Aorta (tissue), 5 donors: ENCODE measurements at regions not wholly inside any gene's neighbourhood (a gene's known extent, or its start where the extent isn't known, plus 50 kb on each side); places are given as distances from the start of the nearest gene placed in this dataset.
"Not testable (repeated sequence)": the region's sequence is repeated elsewhere in the genome, so short reads cannot be mapped to it uniquely, and the experiment has no call there.

Experiments
- ATAC-seq: fragments of 200-7000 bp; cut with Tn5 transposase; one replicate; pipeline ENCODE4 v1.9.1; 2022; ENCODE audit warnings: moderate library complexity; ENCODE audit not compliant: low FRiP score
- DNase-seq, 2 donors: peaks; one replicate each; pipeline ENCODE4 v3.0.0-alpha.2; 2020
- H3K27ac ChIP-seq, 2 donors: one replicate each; pipeline ENCODE4 v1.5.1; 2013; ENCODE audit warnings: low read length in 2 of 2, mild to moderate bottlenecking in 2 of 2, moderate library complexity in 2 of 2, control low read depth in 1 of 2, inconsistent platforms in 1 of 2, low read depth in 1 of 2
- H3K27me3 ChIP-seq, 2 donors: one replicate each; pipeline ENCODE4 v1.6.1; 2013; ENCODE audit warnings: control low read depth in 1 of 2, low read length in 1 of 2, mild to moderate bottlenecking in 1 of 2, moderate library complexity in 1 of 2; ENCODE audit not compliant: insufficient read depth in 2 of 2, control insufficient read depth in 1 of 2
- H3K36me3 ChIP-seq, 2 donors: one replicate each; pipeline ENCODE4 v1.6.1; 2013; ENCODE audit warnings: control low read depth in 1 of 2, low read length in 1 of 2, mild to moderate bottlenecking in 1 of 2; ENCODE audit not compliant: insufficient read depth in 2 of 2, control insufficient read depth in 1 of 2
- H3K4me1 ChIP-seq, 2 donors: one replicate each; pipeline ENCODE4 v1.6.1; 2013; ENCODE audit warnings: low read length in 2 of 2, control low read depth in 1 of 2, mild to moderate bottlenecking in 1 of 2, moderate library complexity in 1 of 2; ENCODE audit not compliant: insufficient read depth in 2 of 2, control insufficient read depth in 1 of 2
- H3K4me3 ChIP-seq, 2 donors: one replicate each; pipeline ENCODE4 v1.5.1; 2013; ENCODE audit warnings: low read length in 2 of 2, control low read depth in 1 of 2, mild to moderate bottlenecking in 1 of 2
- H3K9me3 ChIP-seq: one replicate; pipeline ENCODE4 v1.6.1; 2013; ENCODE audit warnings: mild to moderate bottlenecking, low read length; ENCODE audit not compliant: control insufficient read depth
- WGBS, 2 donors: extraction: QIAGEN DNeasy Blood & Tissue Kit; methylation state at CpG; one replicate each; pipeline ENCODE4 v1.1.7; 2013; 5-methylcytosine and 5-hydroxymethylcytosine counted together
- intact Hi-C, 2 donors: fragments of 100-400 bp; cut with DNase I; formaldehyde crosslinking; loops; one replicate each; pipeline versions ENCODE4 v1.14.2 to v1.15.0; 2022
- donor health status: healthy with polysubstance abuse.
- donor health status: Bipolar disorder and iron deficiency.
- donor health status: DM: no; HTN: no; CAD: no.
- donor health status: DM: no; HTN: no; CAD: no.
- donor health status: DM: yes; HTN: yes; CAD: no.

GRCh38 chr13:81148822-81149221 lies 807.9 kb upstream of the SPRY2 start:
- no peaks in the 10 kb centered on the region for H3K4me1 ChIP-seq
- no peak overlapping the region for H3K4me3 ChIP-seq
- no peaks in the 10 kb centered on the region for H3K36me3 ChIP-seq
- intact Hi-C loops = no loop called here
- H3K27me3 ChIP-seq = no peaks in the 10 kb centered on the region
- DNase-seq (no peak), ATAC-seq (no peak)
- no peaks in the 10 kb centered on the region for H3K9me3 ChIP-seq
- H3K27ac ChIP-seq = no peak overlapping the region
- 45 to 65% methylated on average over 2 of the region's 2 CpGs for WGBS, 2 donors

GRCh38 chr13:81146576-81146975 lies 805.6 kb upstream of the SPRY2 start:
- H3K27me3 ChIP-seq, H3K4me1 ChIP-seq, DNase-seq, intact Hi-C loops, ATAC-seq, H3K27ac ChIP-seq, H3K36me3 ChIP-seq, H3K4me3 ChIP-seq, H3K9me3 ChIP-seq: not testable (repeated sequence)
- 92 to 93% methylated on average over 12 of the region's 12 CpGs for WGBS, 2 donors

- 74 to 78% methylated on average over 5 of the region's 5 CpGs for WGBS, 2 donors
- intact Hi-C loops = no loop called here
- Histone ChIP-seq H3K27ac (no peak overlapping the region), H3K9me3 (peaks cover 1% of the 10 kb centered on the region), H3K27me3 (no peaks in the 10 kb centered on the region), H3K4me1 (no peaks in the 10 kb centered on the region), H3K4me3 (no peak overlapping the region), H3K36me3 (no peaks in the 10 kb centered on the region)
- no peak for ATAC-seq
- no peak for DNase-seq
Observed at GRCh38 chr13:81142306-81142999, 801.5 kb upstream of the SPRY2 start.

GRCh38 chr13:81140675-81141074 lies 799.7 kb upstream of the SPRY2 start:
- intact Hi-C loops = no loop called here
- 58 to 62% methylated on average over 3 of the region's 3 CpGs for WGBS, 2 donors
- H3K27me3 ChIP-seq = no peaks in the 10 kb centered on the region
- DNase-seq (no peak), ATAC-seq (no peak)
- H3K4me3 ChIP-seq = no peak overlapping the region
- H3K36me3 ChIP-seq = no peaks in the 10 kb centered on the region
- H3K9me3 ChIP-seq = peaks cover 1% of the 10 kb centered on the region
- H3K4me1 ChIP-seq = no peaks in the 10 kb centered on the region
- H3K27ac ChIP-seq = no peak overlapping the region

- H3K9me3 ChIP-seq = peaks cover 1% of the 10 kb centered on the region
- DNase-seq (no peak), ATAC-seq (no peak)
- 48 to 59% methylated on average over 4 of the region's 4 CpGs for WGBS, 2 donors
- no peak overlapping the region for H3K27ac ChIP-seq
- no peaks in the 10 kb centered on the region for H3K36me3 ChIP-seq
- H3K4me3 ChIP-seq = no peak overlapping the region
- H3K27me3 ChIP-seq = no peaks in the 10 kb centered on the region
- intact Hi-C loops = no loop called here
- H3K4me1 ChIP-seq = no peaks in the 10 kb centered on the region
Observed at GRCh38 chr13:81139987-81140386, 799.1 kb upstream of the SPRY2 start.

GRCh38 chr13:81138353-81138980 lies 797.5 kb upstream of the SPRY2 start:
- no peak overlapping the region for H3K27ac ChIP-seq
- WGBS, 2 donors = 74 to 81% methylated on average over 8 of the region's 8 CpGs
- no peaks in the 10 kb centered on the region for H3K4me1 ChIP-seq
- no peak overlapping the region for H3K4me3 ChIP-seq
- H3K36me3 ChIP-seq = no peaks in the 10 kb centered on the region
- intact Hi-C loops = no loop called here
- no peak for DNase-seq
- no peak for ATAC-seq
- peaks cover 1% of the 10 kb centered on the region for H3K9me3 ChIP-seq
- H3K27me3 ChIP-seq = no peaks in the 10 kb centered on the region

- WGBS, 2 donors = 77 to 82% methylated on average over 1 of the region's 1 CpG
- H3K4me1 ChIP-seq = no peaks in the 10 kb centered on the region
- intact Hi-C loops = no loop called here
Observed at GRCh38 chr13:81133066-81133465, 792.1 kb upstream of the SPRY2 start.

GRCh38 chr13:81117416-81117815 lies 776.5 kb upstream of the SPRY2 start:
- Histone ChIP-seq H3K36me3 (no peaks in the 10 kb centered on the region), H3K4me3 (no peak overlapping the region), H3K27ac (no peak overlapping the region), H3K9me3 (no peaks in the 10 kb centered on the region), H3K27me3 (no peaks in the 10 kb centered on the region), H3K4me1 (no peaks in the 10 kb centered on the region)
- intact Hi-C loops = no loop called here
- ATAC-seq = no peak
- DNase-seq = no peak

More at GRCh38 chr13:81133066-81133465, 792.1 kb upstream of the SPRY2 start:
- ATAC-seq (no peak), DNase-seq (no peak)
- Histone ChIP-seq H3K4me3 (no peak overlapping the region), H3K27me3 (no peaks in the 10 kb centered on the region), H3K9me3 (no peaks in the 10 kb centered on the region), H3K27ac (no peak overlapping the region), H3K36me3 (no peaks in the 10 kb centered on the region)
